GM23338 (cell line): ENCODE measurements at regions not wholly inside any gene's neighbourhood (a gene's known extent, or its start where the extent isn't known, plus 50 kb on each side); places are given as distances from the start of the nearest gene placed in this dataset.

Source experiments
- CREB1 ChIP-seq: fragments of 250-450 bp; sonication (Bioruptor Pico); IDR thresholded peaks from 2 replicates; pipeline ENCODE4 v1.5.0; 2020; ENCODE audit warnings: low read depth, mild to moderate bottlenecking, moderate library complexity
- CTCF ChIP-seq, 2 experiments: fragments of 200-600 bp in 1 of 2; sonication (generic) in 1 of 2; conservative IDR thresholded peaks; 2 replicates each; pipeline versions ENCODE4 v1.5.1 to v1.6.1; 2016 to 2017; ENCODE audit warnings: antibody characterized with exemption in 2 of 2, low read depth in 2 of 2, mild to moderate bottlenecking in 2 of 2, moderate library complexity in 1 of 2
- EZH2 ChIP-seq: fragments of 200-600 bp; sonication (generic); IDR thresholded peaks from one replicate; pipeline ENCODE4 v1.8.0; 2017; ENCODE audit warnings: antibody characterized with exemption, mild to moderate bottlenecking, low read depth; ENCODE audit not compliant: unreplicated experiment
- EZH2phosphoT487 ChIP-seq: fragments of 200-600 bp; sonication (generic); IDR thresholded peaks from one replicate; pipeline ENCODE4 v1.8.1; 2018; ENCODE audit warnings: antibody characterized with exemption; ENCODE audit not compliant: unreplicated experiment
- JUNB ChIP-seq: IDR thresholded peaks from one replicate; pipeline ENCODE4 v1.6.1; 2016; ENCODE audit warnings: antibody characterized with exemption; ENCODE audit not compliant: unreplicated experiment
- POLR2AphosphoS5 ChIP-seq: IDR thresholded peaks from 2 replicates; pipeline ENCODE4 v1.6.1; 2016; ENCODE audit warnings: antibody characterized with exemption, low read depth
- REST ChIP-seq: IDR thresholded peaks from one replicate; pipeline ENCODE4 v1.6.1; 2018; ENCODE audit warnings: antibody characterized with exemption; ENCODE audit not compliant: unreplicated experiment
- STAT1 ChIP-seq: IDR thresholded peaks from one replicate; pipeline ENCODE4 v1.6.1; 2016; ENCODE audit warnings: antibody characterized with exemption; ENCODE audit not compliant: unreplicated experiment
- ZNF331 ChIP-seq: fragments of 250-450 bp; sonication (Bioruptor Pico); IDR thresholded peaks from 2 replicates; pipeline ENCODE4 v1.5.0; 2020; ENCODE audit warnings: low read depth, mild to moderate bottlenecking, moderate library complexity
- TF ChIP-seq, protein P1 (sequence below): IDR thresholded peaks from 2 replicates; pipeline ENCODE4 v1.6.1; 2016; ENCODE audit warnings: antibody characterized with exemption

DNA sequence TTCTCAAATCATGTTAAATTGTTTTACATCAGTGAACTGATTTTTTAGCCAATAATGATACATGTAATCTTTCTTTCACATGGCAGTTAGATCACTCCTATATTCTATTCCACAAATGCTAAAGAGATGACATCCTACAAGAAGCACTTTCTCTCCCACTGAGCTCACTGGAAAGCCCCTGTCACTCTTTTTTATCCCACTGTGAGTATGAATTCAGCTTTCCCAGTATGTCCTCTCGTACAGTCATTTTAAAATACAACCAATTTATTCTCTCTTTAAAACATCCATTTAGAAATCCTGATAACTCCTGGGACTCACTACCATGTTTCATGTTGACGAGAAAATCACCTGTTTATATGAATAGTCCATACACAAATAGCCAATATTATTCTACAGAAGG lies 599.9 kb downstream of the SEMA5A start:
- no peak for TF ChIP-seq CTCF (conservative IDR thresholded peaks at IDR 0.05; ENCODE audit: low read depth in 2 of 2)
- TF ChIP-seq POLR2AphosphoS5 = no peak
- TF ChIP-seq EZH2 = no peak
- TF ChIP-seq ZNF331 (CRISPR knock-in tag) = no peak
- TF ChIP-seq CREB1 = no peak
- no peak for TF ChIP-seq JUNB
- TF ChIP-seq REST = no peak
- TF ChIP-seq, protein P1, sequence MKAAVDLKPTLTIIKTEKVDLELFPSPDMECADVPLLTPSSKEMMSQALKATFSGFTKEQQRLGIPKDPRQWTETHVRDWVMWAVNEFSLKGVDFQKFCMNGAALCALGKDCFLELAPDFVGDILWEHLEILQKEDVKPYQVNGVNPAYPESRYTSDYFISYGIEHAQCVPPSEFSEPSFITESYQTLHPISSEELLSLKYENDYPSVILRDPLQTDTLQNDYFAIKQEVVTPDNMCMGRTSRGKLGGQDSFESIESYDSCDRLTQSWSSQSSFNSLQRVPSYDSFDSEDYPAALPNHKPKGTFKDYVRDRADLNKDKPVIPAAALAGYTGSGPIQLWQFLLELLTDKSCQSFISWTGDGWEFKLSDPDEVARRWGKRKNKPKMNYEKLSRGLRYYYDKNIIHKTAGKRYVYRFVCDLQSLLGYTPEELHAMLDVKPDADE = no peak
- no peak for TF ChIP-seq STAT1
- TF ChIP-seq EZH2phosphoT487 = no peak
